ENCODE measurements at regions not wholly inside any gene's neighbourhood (a gene's known extent, or its start where the extent isn't known, plus 50 kb on each side); places are given as distances from the start of the nearest gene placed in this dataset.

DNA sequence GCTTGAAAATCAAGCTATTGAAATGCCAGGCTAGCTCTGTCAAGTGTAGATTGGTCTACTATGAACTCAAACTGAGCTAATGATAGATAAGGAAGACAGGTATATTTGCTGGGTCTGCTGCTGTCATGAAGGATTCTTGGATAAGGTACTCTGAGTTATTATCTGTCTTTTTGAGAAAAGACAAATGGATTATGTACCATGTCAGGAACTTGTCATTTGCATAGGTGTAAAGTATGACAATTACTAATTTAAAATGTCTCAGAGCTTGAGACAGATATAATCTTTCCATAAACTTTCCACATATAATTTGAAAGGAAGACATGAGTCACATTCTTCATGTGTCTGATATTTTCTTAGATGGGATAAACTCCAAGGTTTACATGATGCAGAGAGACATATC is 594.1 kb upstream of the PTPRD start:
- TF ChIP-seq, protein P1, sequence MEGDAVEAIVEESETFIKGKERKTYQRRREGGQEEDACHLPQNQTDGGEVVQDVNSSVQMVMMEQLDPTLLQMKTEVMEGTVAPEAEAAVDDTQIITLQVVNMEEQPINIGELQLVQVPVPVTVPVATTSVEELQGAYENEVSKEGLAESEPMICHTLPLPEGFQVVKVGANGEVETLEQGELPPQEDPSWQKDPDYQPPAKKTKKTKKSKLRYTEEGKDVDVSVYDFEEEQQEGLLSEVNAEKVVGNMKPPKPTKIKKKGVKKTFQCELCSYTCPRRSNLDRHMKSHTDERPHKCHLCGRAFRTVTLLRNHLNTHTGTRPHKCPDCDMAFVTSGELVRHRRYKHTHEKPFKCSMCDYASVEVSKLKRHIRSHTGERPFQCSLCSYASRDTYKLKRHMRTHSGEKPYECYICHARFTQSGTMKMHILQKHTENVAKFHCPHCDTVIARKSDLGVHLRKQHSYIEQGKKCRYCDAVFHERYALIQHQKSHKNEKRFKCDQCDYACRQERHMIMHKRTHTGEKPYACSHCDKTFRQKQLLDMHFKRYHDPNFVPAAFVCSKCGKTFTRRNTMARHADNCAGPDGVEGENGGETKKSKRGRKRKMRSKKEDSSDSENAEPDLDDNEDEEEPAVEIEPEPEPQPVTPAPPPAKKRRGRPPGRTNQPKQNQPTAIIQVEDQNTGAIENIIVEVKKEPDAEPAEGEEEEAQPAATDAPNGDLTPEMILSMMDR (IDR thresholded peaks at IDR 0.05), result no peak
- TF ChIP-seq POLR2A (IDR thresholded peaks at IDR 0.05), result no peak
